ENCODE measurements at regions not wholly inside any gene's neighbourhood (a gene's known extent, or its start where the extent isn't known, plus 50 kb on each side); places are given as distances from the start of the nearest gene placed in this dataset.

DNA sequence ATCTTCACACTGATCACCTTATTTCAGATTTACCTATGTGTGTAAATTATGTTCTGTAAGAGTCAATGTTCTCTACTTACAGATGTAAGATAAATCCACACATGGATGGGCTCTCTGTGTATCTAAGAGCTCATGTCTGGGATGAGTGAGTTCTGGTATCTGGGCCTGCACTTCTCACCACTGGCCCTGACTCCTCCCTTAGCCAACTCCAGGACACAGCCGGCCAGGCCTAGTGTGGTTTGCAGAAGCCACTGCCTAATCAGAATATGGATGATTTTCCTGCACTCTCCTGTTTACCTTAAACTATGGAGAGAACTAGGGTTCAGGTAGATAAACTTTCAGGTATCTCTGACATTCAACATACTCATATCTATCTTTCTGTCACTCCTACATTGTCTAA is 1284.8 kb downstream of the TMEM121 start:
- DNase-seq (ENCODE audit: low spot score) = no peak

- no peak for DNase-seq (ENCODE audit: low spot score)
Measured at GRCh38 chr14:106812788-106813476, 1286.5 kb downstream of the TMEM121 start.

GRCh38 chr14:106813477-106813823 is 1287.1 kb downstream of the TMEM121 start:
- no peak for DNase-seq (ENCODE audit: low spot score)

- DNase-seq (ENCODE audit: low spot score) = no peak
Measured at GRCh38 chr14:106820119-106820518, 1293.7 kb downstream of the TMEM121 start.

- DNase-seq (ENCODE audit: low spot score) = no peak
Measured at GRCh38 chr14:106821119-106821518, 1294.7 kb downstream of the TMEM121 start.

DNA sequence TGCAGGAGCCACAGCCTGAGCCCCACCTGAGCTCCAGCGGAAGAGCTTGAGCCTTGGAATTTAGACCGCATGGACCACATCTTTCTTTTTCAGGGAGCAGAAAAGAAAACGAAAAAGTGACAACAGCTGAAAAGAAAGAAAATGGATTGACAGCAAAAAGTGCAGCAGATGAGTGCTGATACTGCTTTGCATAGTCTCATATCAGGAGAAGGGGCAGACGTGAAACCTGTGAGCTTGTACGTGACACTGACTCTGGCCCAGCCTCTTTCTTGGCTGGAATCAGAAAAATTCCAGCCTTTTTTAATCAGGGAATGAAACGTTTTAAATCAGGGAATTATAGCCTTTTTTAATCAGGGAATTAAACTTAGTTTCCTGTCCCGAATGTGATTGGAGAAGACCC is 1296.5 kb downstream of the TMEM121 start:
- DNase-seq (ENCODE audit: low spot score) = no peak

- DNase-seq (ENCODE audit: low spot score) = no peak
Measured at GRCh38 chr14:106823552-106823951, 1297.2 kb downstream of the TMEM121 start.

GRCh38 chr14:106826833-106827369 is 1300.5 kb downstream of the TMEM121 start:
- no peak for DNase-seq (ENCODE audit: low spot score)

- DNase-seq (ENCODE audit: low spot score) = no peak
Measured at GRCh38 chr14:106831322-106831720, 1304.9 kb downstream of the TMEM121 start.

GRCh38 chr14:106837870-106838269 is 1311.5 kb downstream of the TMEM121 start:
- no peak for DNase-seq (ENCODE audit: low spot score)

GRCh38 chr14:106838991-106839769 is 1312.8 kb downstream of the TMEM121 start:
- DNase-seq (ENCODE audit: low spot score) = no peak

DNA sequence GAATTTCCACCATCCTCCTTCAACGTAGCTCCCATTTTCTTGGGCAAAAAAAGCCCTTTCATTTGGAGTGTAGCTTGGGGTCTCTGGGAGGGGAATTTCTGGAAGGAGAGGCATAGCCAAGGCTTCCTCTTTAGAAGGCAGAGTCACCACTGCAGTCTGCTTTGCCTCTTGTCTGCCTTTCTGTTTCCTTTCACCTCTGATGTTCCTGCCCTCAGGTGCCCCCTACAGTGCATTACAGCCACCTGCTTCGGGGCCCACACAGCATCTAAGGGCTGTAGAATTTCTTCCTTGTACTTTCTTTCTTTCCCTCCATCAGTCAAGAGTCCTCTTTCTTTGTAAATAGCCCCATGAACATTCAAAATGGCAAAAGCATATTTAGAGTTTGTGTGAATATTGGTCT is 1313.9 kb downstream of the TMEM121 start:
- no peak for DNase-seq (ENCODE audit: low spot score)

GRCh38 chr14:106840991-106841390 is 1314.6 kb downstream of the TMEM121 start:
- DNase-seq (ENCODE audit: low spot score) = no peak

DNA sequence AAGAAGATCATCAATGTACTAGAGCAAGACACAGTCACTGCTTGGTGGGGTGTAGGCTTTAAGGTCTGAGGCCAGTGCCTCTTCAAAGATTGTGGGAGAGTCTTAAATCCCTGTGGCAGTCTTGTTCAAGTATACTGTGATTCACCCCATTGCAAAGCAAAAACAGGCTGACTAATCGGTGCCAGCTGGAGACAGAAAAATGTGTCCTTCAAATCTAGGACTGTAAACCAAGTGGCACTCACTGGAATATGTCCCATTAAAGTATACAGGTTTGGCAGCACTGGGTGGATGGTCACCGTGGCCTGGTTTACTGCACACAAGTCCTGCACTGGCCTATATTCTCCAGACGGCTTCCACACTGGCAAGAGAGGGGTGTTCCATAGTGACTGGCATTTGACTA is 1315.3 kb downstream of the TMEM121 start:
- DNase-seq (ENCODE audit: low spot score) = no peak

GRCh38 chr14:106842687-106843086 is 1316.3 kb downstream of the TMEM121 start:
- DNase-seq (ENCODE audit: low spot score) = no peak

- DNase-seq (ENCODE audit: low spot score) = no peak
Measured at GRCh38 chr14:106843386-106843785, 1317.0 kb downstream of the TMEM121 start.

DNA sequence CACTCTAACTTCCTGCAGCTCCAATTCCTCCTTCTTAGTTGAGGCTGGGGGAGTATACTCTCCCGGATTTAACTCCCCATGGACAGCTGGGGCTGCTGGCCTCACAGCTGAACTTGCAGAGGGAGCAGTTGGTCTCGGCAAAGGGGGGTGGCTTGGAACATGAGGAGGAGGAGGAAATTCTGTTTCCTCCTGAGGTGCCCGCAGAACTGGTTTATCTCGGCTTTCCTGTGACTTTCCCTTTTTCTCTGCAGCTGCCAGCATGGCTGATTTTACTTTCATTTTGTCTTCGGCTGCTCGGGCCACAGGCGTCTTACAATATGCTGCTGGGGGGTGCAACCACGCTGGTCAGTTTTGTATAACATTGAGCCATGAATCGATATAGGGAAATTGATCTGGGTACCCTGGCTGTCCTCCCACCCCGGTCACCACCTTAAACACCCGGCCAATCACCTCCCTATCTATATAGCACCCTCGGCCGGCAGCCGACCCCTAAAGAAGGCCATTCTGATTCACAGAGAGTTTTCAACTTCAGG is 1317.6 kb downstream of the TMEM121 start:
- no peak for DNase-seq (ENCODE audit: low spot score)

- DNase-seq (ENCODE audit: low spot score) = peak; percentile 91
Measured at GRCh38 chr14:106844608-106845285, 1318.4 kb downstream of the TMEM121 start.

- no peak for DNase-seq (ENCODE audit: low spot score)
Measured at GRCh38 chr14:106845286-106846087, 1319.1 kb downstream of the TMEM121 start.

DNA sequence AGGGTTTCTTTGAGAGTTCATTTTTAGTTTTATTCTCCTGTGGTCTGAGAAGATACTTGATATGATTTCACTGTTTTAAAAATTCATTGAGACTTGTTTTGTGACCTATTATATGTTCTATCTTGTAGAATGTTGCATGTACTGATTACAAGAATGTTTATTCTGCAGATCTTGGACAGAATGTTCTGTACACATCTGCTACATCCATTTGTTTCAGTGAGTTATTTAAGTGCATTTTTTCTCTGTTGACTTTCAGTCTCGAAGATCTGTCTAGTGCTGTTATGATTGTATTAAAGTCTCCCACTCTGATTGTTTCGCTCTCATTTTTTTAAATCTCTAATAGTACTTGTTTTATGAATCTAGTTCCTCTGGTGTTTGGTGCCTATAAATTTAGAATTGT is 1319.8 kb downstream of the TMEM121 start:
- DNase-seq (ENCODE audit: low spot score) = no peak

Measured in mesenteric fat pad (tissue), 1 donor.